ENCODE measurements at regions not wholly inside any gene's neighbourhood (a gene's known extent, or its start where the extent isn't known, plus 50 kb on each side); places are given as distances from the start of the nearest gene placed in this dataset.

- Histone ChIP-seq H3K4me1 (ENCODE audit: control insufficient read depth in 1 of 2, insufficient read depth in 2 of 2, low read length in 2 of 2) (no peaks in the 10 kb centered on the region), H3K27ac (ENCODE audit: low read depth, low read length) (no peak overlapping the region), H2AFZ (ENCODE audit: low read depth, low read length, poor library complexity, severe bottlenecking) (no peak overlapping the region), H3K27me3 (ENCODE audit: insufficient read depth, low read length) (no peaks in the 10 kb centered on the region), H3K4me3 (replicated peaks in 1 of 2; ENCODE audit: low read depth in 1 of 2, low read length in 2 of 2) (no peak overlapping the region), H3K4me2 (ENCODE audit: low read length) (no peak overlapping the region), H3K9me3 (ENCODE audit: control insufficient read depth in 1 of 2, insufficient read depth in 1 of 2, low read depth in 1 of 2, low read length in 2 of 2) (no peaks in the 10 kb centered on the region), H4K20me1 (ENCODE audit: insufficient read depth) (no peaks in the 10 kb centered on the region), H3K9me2 (ENCODE audit: insufficient read depth) (no peaks in the 10 kb centered on the region), H3K79me2 (ENCODE audit: insufficient read depth, low read length) (no peaks in the 10 kb centered on the region), H3K36me3 (ENCODE audit: control insufficient read depth in 1 of 2, insufficient read depth in 2 of 2, low read length in 2 of 2) (no peaks in the 10 kb centered on the region), H3K9ac (ENCODE audit: low read length) (no peak overlapping the region)
- CTCF ChIA-PET, result no interaction called here
- DNase-seq (ENCODE audit: low read depth, low spot score), result no peak
- RAD21 ChIA-PET (ENCODE audit: low non-redundant PET in 1 of 2, low total read pairs in 2 of 2, uncharacterized antibody in 2 of 2, unreplicated experiment in 2 of 2), result no interaction called here
- POLR2A ChIA-PET, result no interaction called here
- intact Hi-C loops (cut with micrococcal nuclease), result no loop called here
- BruUV-seq (replicated peaks), result no TSS peak
- ATAC-seq, result no peak
- no peak for TF ChIP-seq SIN3A (IDR thresholded peaks at IDR 0.05; ENCODE audit: low read depth)
- no peak for TF ChIP-seq MAX (IDR thresholded peaks at IDR 0.05)
- TF ChIP-seq TCF7L2 (IDR thresholded peaks at IDR 0.05; ENCODE audit: borderline replicate concordance, extremely low read depth, insufficient read depth, insufficient read length), result no peak
- no peak for TF ChIP-seq EZH2 (IDR thresholded peaks at IDR 0.05)
- TF ChIP-seq ZFX (IDR thresholded peaks at IDR 0.05), result no peak
- no peak for TF ChIP-seq POLR2AphosphoS5 (IDR thresholded peaks at IDR 0.05; ENCODE audit: low read depth, low read length)
- TF ChIP-seq FOSL1 (IDR thresholded peaks at IDR 0.05; ENCODE audit: low read depth), result no peak
- TF ChIP-seq EGR1 (IDR thresholded peaks at IDR 0.05; ENCODE audit: low read depth), result no peak
- TF ChIP-seq ZNF274 (IDR thresholded peaks at IDR 0.05; ENCODE audit: low read depth, low read length), result no peak
- no peak for TF ChIP-seq CEBPB (IDR thresholded peaks at IDR 0.05; ENCODE audit: low read depth)
- TF ChIP-seq RAD21 (IDR thresholded peaks at IDR 0.05; ENCODE audit: low read depth), result no peak
- TF ChIP-seq POLR2A (IDR thresholded peaks at IDR 0.05; ENCODE audit: borderline replicate concordance, extremely low read depth, insufficient read depth, insufficient read length), result no peak
- no peak for TF ChIP-seq SRF (IDR thresholded peaks at IDR 0.05; ENCODE audit: low read depth)
- TF ChIP-seq ZBTB33 (IDR thresholded peaks at IDR 0.05; ENCODE audit: extremely low read depth, insufficient replicate concordance, low read length), result no peak
- no peak for TF ChIP-seq YY1 (IDR thresholded peaks at IDR 0.05; ENCODE audit: extremely low read depth, insufficient replicate concordance, low read depth, low read length)
- TF ChIP-seq ELF1 (IDR thresholded peaks at IDR 0.05; ENCODE audit: borderline replicate concordance, low read depth), result no peak
- no peak for TF ChIP-seq CTCF (IDR thresholded peaks at IDR 0.05 in 2 of 3, conservative IDR thresholded peaks at IDR 0.05 in 1 of 3; ENCODE audit: borderline replicate concordance in 1 of 3, insufficient read depth in 1 of 3, low read depth in 2 of 3, low read length in 2 of 3)
- TF ChIP-seq JUND (IDR thresholded peaks at IDR 0.05), result no peak
Measured at GRCh38 chr13:109379930-109380329, 406.5 kb downstream of the IRS2 start.

All from HCT116 (cell line).